ENCODE measurements at regions not wholly inside any gene's neighbourhood (a gene's known extent, or its start where the extent isn't known, plus 50 kb on each side); places are given as distances from the start of the nearest gene placed in this dataset.

- Histone ChIP-seq H3K9ac (replicated peaks in 1 of 4; ENCODE audit: extremely low read depth in 1 of 4, low read depth in 3 of 4, low read length in 3 of 4) (no peak overlapping the region), H3K36me3 (ENCODE audit: control insufficient read depth in 2 of 4, insufficient read depth in 4 of 4, low read length in 3 of 4) (no peaks in the 10 kb centered on the region), H2BK15ac (ENCODE audit: low read length) (no peak overlapping the region), H3K4me1 (replicated peaks in 1 of 4; ENCODE audit: control insufficient read depth in 3 of 4, insufficient read depth in 4 of 4, low read length in 3 of 4) (no peaks in the 10 kb centered on the region), H3K4me3 (ENCODE audit: extremely low read depth in 1 of 4, insufficient read depth in 2 of 4, low read depth in 3 of 4, low read length in 4 of 4) (no peak overlapping the region), H3K23ac (ENCODE audit: insufficient read length) (no peak overlapping the region), H3K14ac (ENCODE audit: insufficient read length) (no peak overlapping the region), H3K9me3 (ENCODE audit: insufficient read depth in 2 of 2, low read depth in 1 of 2, low read length in 1 of 2) (no peaks in the 10 kb centered on the region), H4K5ac (ENCODE audit: insufficient read length, low read depth, low read length) (no peak overlapping the region), H2AK5ac (ENCODE audit: low read depth, low read length) (no peak overlapping the region), H3K4me2 (ENCODE audit: insufficient read depth in 1 of 2, low read depth in 2 of 2, low read length in 2 of 2) (no peak overlapping the region), H3K4ac (replicated peaks; ENCODE audit: insufficient read length, low read depth, low read length) (no peak overlapping the region), H4K91ac (replicated peaks; ENCODE audit: insufficient read length, low read length) (no peak overlapping the region), H3K79me2 (ENCODE audit: control insufficient read depth in 1 of 2, insufficient read depth in 2 of 2, low read length in 2 of 2) (no peaks in the 10 kb centered on the region), H2AFZ (ENCODE audit: low read length) (no peak overlapping the region), H4K20me1 (replicated peaks in 1 of 2; ENCODE audit: control insufficient read depth in 1 of 2, insufficient read depth in 2 of 2, low read length in 2 of 2) (no peaks in the 10 kb centered on the region), H3K79me1 (ENCODE audit: low read depth, low read length) (no peaks in the 10 kb centered on the region), H2BK5ac (ENCODE audit: low read depth, low read length) (no peak overlapping the region), H3K27me3 (replicated peaks in 1 of 4; ENCODE audit: control insufficient read depth in 3 of 4, extremely low read depth in 1 of 4, insufficient read depth in 3 of 4, low read length in 3 of 4) (no peaks in the 10 kb centered on the region), H3K56ac (replicated peaks; ENCODE audit: insufficient read length, low read depth, low read length) (no peak overlapping the region), H2BK20ac (ENCODE audit: low read length) (no peak overlapping the region), H2BK120ac (replicated peaks; ENCODE audit: low read depth, low read length) (no peak overlapping the region), H2BK12ac (ENCODE audit: low read depth, low read length) (no peak overlapping the region), H4K8ac (ENCODE audit: extremely low read depth, insufficient read depth, low read length) (no peak overlapping the region), H3K18ac (ENCODE audit: extremely low read depth, low read length) (no peak overlapping the region), H3K27ac (ENCODE audit: low read depth, low read length) (no peak overlapping the region), H3K23me2 (ENCODE audit: low read depth, low read length) (no peaks in the 10 kb centered on the region; the same call in 1 of the 2 replicates)
- POLR2A ChIA-PET (ENCODE audit: partially characterized antibody), result no interaction called here
- DNase-seq (ENCODE audit: low read depth in 1 of 2, low spot score in 2 of 2) (no peak), FAIRE-seq (no peak)
- CTCF ChIA-PET (ENCODE audit: partially characterized antibody), result no interaction called here
- 83% methylated on average over 1 of the region's 1 CpG; no CpG with 5 or more reads in 1 of the 2 experiments for WGBS, 2 experiments (ENCODE audit: extremely low coverage in 1 of 2, insufficient coverage in 1 of 2, insufficient read length in 1 of 2, insufficient replicate concordance in 2 of 2, low coverage in 1 of 2, low lambda C conversion rate in 2 of 2, missing lambda C conversion rate in 1 of 2)
- no peak for TF ChIP-seq PHF8 (conservative IDR thresholded peaks at IDR 0.05; ENCODE audit: low read depth, low read length)
- TF ChIP-seq SP1 (IDR thresholded peaks at IDR 0.05; ENCODE audit: low read depth, low read length), result no peak
- TF ChIP-seq CTCF (IDR thresholded peaks at IDR 0.05; ENCODE audit: control extremely low read depth in 1 of 3, insufficient read depth in 1 of 3, low read depth in 1 of 3, low read length in 3 of 3), result no peak
- TF ChIP-seq TAF1 (IDR thresholded peaks at IDR 0.05; ENCODE audit: low read depth, low read length), result no peak
- TF ChIP-seq ZNF274 (IDR thresholded peaks at IDR 0.05; ENCODE audit: borderline replicate concordance, extremely low read depth, low read length), result no peak
- no peak for TF ChIP-seq CBX5 (IDR thresholded peaks at IDR 0.05; ENCODE audit: low read depth, low read length)
- TF ChIP-seq POU5F1 (IDR thresholded peaks at IDR 0.05; ENCODE audit: low read depth, low read length), result no peak
- no peak for TF ChIP-seq RXRA (IDR thresholded peaks at IDR 0.05; ENCODE audit: insufficient read depth, low read depth, low read length)
- no peak for TF ChIP-seq JUND (IDR thresholded peaks at IDR 0.05; ENCODE audit: low read length)
- TF ChIP-seq HDAC2 (IDR thresholded peaks at IDR 0.05; ENCODE audit: borderline replicate concordance in 1 of 2, low read depth in 2 of 2, low read length in 2 of 2), result no peak
- no peak for TF ChIP-seq HDAC6 (IDR thresholded peaks at IDR 0.05; ENCODE audit: low read depth, low read length)
- no peak for TF ChIP-seq KDM5A (IDR thresholded peaks at IDR 0.05; ENCODE audit: low read length)
- no peak for TF ChIP-seq SAP30 (IDR thresholded peaks at IDR 0.05; ENCODE audit: insufficient read depth, insufficient replicate concordance, low read length)
These were observed 490.9 kb downstream of the ZWINT start for GRCh38 chr10:55870186-55870585.

All from H1 (cell line).